Neural cell (in vitro differentiated cells): ENCODE measurements at regions not wholly inside any gene's neighbourhood (a gene's known extent, or its start where the extent isn't known, plus 50 kb on each side); places are given as distances from the start of the nearest gene placed in this dataset.

Experiments
- H2AFZ ChIP-seq: fragments of 200-600, 300-800 bp; sonication (generic), shearing (Covaris generic); 2 replicates; pipeline ENCODE4 v1.6.0; 2014; ENCODE audit warnings: low read depth, mild to moderate bottlenecking, antibody characterized with exemption, low read length, moderate library complexity
- H3F3A ChIP-seq: fragments of 200-600 bp; shearing (Covaris generic); 2 replicates; pipeline ENCODE4 v1.6.1; 2016; ENCODE audit warnings: mild to moderate bottlenecking, moderate library complexity, mixed read lengths, antibody characterized with exemption, low read length; ENCODE audit not compliant: insufficient read depth, poor library complexity, severe bottlenecking
- H3K27ac ChIP-seq: fragments of 200-600, 300-800 bp; sonication (generic), shearing (Covaris generic); 2 replicates; pipeline ENCODE4 v1.5.1; 2014; ENCODE audit warnings: mild to moderate bottlenecking, low read length, moderate library complexity
- H3K27me3 ChIP-seq: fragments of 300-800, 200-600 bp; sonication (generic), shearing (Covaris generic); 2 replicates; pipeline ENCODE4 v1.6.0; 2014; ENCODE audit warnings: mild to moderate bottlenecking, low read depth, low read length, moderate library complexity; ENCODE audit not compliant: insufficient read depth
- H3K36me3 ChIP-seq: fragments of 300-800, 200-600 bp; sonication (generic), shearing (Covaris generic); 2 replicates; pipeline ENCODE4 v1.5.1; 2014; ENCODE audit warnings: mild to moderate bottlenecking, antibody characterized with exemption, low read length, moderate library complexity; ENCODE audit not compliant: insufficient read depth
- H3K4me2 ChIP-seq: fragments of 300-800, 200-600 bp; sonication (generic), shearing (Covaris generic); 2 replicates; pipeline ENCODE4 v1.6.0; 2014; ENCODE audit warnings: mild to moderate bottlenecking, low read length
- H3K4me3 ChIP-seq: fragments of 300-800, 200-600 bp; sonication (generic), shearing (Covaris generic); 2 replicates; pipeline ENCODE4 v1.5.1; 2014; ENCODE audit warnings: mild to moderate bottlenecking, low read length, moderate library complexity
- H3K79me2 ChIP-seq: fragments of 200-600 bp; shearing (Covaris generic); replicated peaks from 2 replicates; pipeline ENCODE4 v1.6.0; 2014; ENCODE audit warnings: mild to moderate bottlenecking, low read length, moderate library complexity; ENCODE audit not compliant: insufficient read depth
- H3K9ac ChIP-seq: fragments of 300-800, 200-600 bp; sonication (generic), shearing (Covaris generic); 2 replicates; pipeline ENCODE4 v1.6.1; 2016; ENCODE audit warnings: mild to moderate bottlenecking, low read length, mixed read lengths
- H3K9me2 ChIP-seq: fragments of 200-600 bp; shearing (Covaris generic); 2 replicates; pipeline ENCODE4 v1.6.1; 2016; ENCODE audit warnings: mild to moderate bottlenecking, low read length, mixed read lengths; ENCODE audit not compliant: insufficient read depth
- H3K9me3 ChIP-seq: fragments of 200-600, 300-800 bp; sonication (generic), shearing (Covaris generic); 2 replicates; pipeline ENCODE4 v1.6.1; 2016; ENCODE audit warnings: mild to moderate bottlenecking, mixed run types, low read length, moderate library complexity, mixed read lengths
- H4K20me1 ChIP-seq: fragments of 200-600 bp; shearing (Covaris generic); 2 replicates; pipeline ENCODE4 v1.6.1; 2016; ENCODE audit warnings: mild to moderate bottlenecking, mixed run types; ENCODE audit not compliant: insufficient read depth
- EP300 ChIP-seq: fragments of 450-650 bp; conservative IDR thresholded peaks from 2 replicates; pipeline ENCODE4 v1.6.1; 2014; ENCODE audit warnings: antibody characterized with exemption, mild to moderate bottlenecking, moderate library complexity; ENCODE audit not compliant: poor library complexity, severe bottlenecking
- EZH2 ChIP-seq: fragments of 200-600, 300-800 bp; shearing (Covaris generic), sonication (generic); IDR thresholded peaks from 2 replicates; pipeline ENCODE4 v1.6.1; 2014; ENCODE audit warnings: antibody characterized with exemption, low read length, borderline replicate concordance, mild to moderate bottlenecking; ENCODE audit not compliant: insufficient read depth, poor library complexity, severe bottlenecking
- POLR2AphosphoS5 ChIP-seq: IDR thresholded peaks from 2 replicates; pipeline ENCODE4 v1.6.1; 2012
- RAD21 ChIP-seq: fragments of 450-650 bp; conservative IDR thresholded peaks from 2 replicates; pipeline ENCODE4 v1.6.1; 2014; ENCODE audit warnings: antibody characterized with exemption, mild to moderate bottlenecking, moderate library complexity
- REST ChIP-seq: IDR thresholded peaks from 2 replicates; pipeline ENCODE4 v1.6.1; 2012; ENCODE audit warnings: borderline replicate concordance
- SMC3 ChIP-seq: fragments of 450-650 bp; conservative IDR thresholded peaks from 2 replicates; pipeline ENCODE4 v1.6.1; 2014; ENCODE audit warnings: antibody characterized with exemption, mild to moderate bottlenecking, moderate library complexity; ENCODE audit not compliant: poor library complexity
- TAF1 ChIP-seq: IDR thresholded peaks from 2 replicates; pipeline ENCODE4 v1.6.1; 2012; ENCODE audit warnings: low read depth
- TF ChIP-seq, protein P1 (sequence below): fragments of 450-650 bp; IDR thresholded peaks from 2 replicates; pipeline ENCODE4 v1.5.1; 2014; ENCODE audit warnings: antibody characterized with exemption, mild to moderate bottlenecking, moderate library complexity; ENCODE audit not compliant: poor library complexity, severe bottlenecking

GRCh38 chr6:90393232-90393884 lies 96.7 kb upstream of the BACH2 start:
- no peaks in the 10 kb centered on the region for H3K9me2 ChIP-seq
- H4K20me1 ChIP-seq, result no peaks in the 10 kb centered on the region
- TF ChIP-seq POLR2AphosphoS5 (no peak), RAD21 (peak; percentile 82), SMC3 (peak; percentile 85)
- TF ChIP-seq, protein P1, sequence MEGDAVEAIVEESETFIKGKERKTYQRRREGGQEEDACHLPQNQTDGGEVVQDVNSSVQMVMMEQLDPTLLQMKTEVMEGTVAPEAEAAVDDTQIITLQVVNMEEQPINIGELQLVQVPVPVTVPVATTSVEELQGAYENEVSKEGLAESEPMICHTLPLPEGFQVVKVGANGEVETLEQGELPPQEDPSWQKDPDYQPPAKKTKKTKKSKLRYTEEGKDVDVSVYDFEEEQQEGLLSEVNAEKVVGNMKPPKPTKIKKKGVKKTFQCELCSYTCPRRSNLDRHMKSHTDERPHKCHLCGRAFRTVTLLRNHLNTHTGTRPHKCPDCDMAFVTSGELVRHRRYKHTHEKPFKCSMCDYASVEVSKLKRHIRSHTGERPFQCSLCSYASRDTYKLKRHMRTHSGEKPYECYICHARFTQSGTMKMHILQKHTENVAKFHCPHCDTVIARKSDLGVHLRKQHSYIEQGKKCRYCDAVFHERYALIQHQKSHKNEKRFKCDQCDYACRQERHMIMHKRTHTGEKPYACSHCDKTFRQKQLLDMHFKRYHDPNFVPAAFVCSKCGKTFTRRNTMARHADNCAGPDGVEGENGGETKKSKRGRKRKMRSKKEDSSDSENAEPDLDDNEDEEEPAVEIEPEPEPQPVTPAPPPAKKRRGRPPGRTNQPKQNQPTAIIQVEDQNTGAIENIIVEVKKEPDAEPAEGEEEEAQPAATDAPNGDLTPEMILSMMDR, result peak; percentile 83
- H3K79me2 ChIP-seq, result no peaks in the 10 kb centered on the region
- H3K9me3 ChIP-seq, result no peaks in the 10 kb centered on the region
- no peaks in the 10 kb centered on the region for H3K36me3 ChIP-seq
- peak overlapping the region; percentile 23 for H3K9ac ChIP-seq
- H3K27ac ChIP-seq, result peak overlapping the region; percentile 9
- H3K27me3 ChIP-seq, result no peaks in the 10 kb centered on the region
- no peak overlapping the region for H3K4me2 ChIP-seq
- H3F3A ChIP-seq, result no peaks in the 10 kb centered on the region
- H2AFZ ChIP-seq, result no peak overlapping the region
- no peak overlapping the region for H3K4me3 ChIP-seq

DNA sequence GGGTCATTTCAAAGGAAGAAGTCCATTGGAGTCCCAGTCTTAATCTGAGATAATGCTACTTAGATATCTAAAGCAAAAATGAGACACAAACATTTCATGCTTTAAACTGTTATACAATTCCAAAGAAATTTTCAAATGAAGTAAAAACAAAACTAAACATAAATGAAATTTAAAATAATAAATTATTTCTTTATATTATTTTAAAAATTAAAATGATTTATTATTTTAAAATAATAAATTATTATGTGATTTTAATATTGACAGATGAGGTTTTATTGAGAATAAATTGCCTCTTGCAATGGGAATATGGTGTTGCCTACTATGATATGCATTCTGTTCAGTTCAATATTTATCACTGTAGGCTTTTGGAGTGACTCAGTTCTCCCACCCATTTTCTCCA lies 93.7 kb upstream of the BACH2 start:
- Histone ChIP-seq H3K36me3 (no peaks in the 10 kb centered on the region), H3K79me2 (no peaks in the 10 kb centered on the region), H3K9ac (no peak overlapping the region)

More for the DNA sequence above, 93.7 kb upstream of the BACH2 start:
- no peaks in the 10 kb centered on the region for H3K9me3 ChIP-seq
- H4K20me1 ChIP-seq, result no peaks in the 10 kb centered on the region
- H3F3A ChIP-seq, result no peaks in the 10 kb centered on the region
- H3K9me2 ChIP-seq, result no peaks in the 10 kb centered on the region
- H2AFZ ChIP-seq, result no peak overlapping the region
- no peak overlapping the region for H3K27ac ChIP-seq
- H3K4me2 ChIP-seq, result no peak overlapping the region
- no peaks in the 10 kb centered on the region for H3K27me3 ChIP-seq
- no peak overlapping the region for H3K4me3 ChIP-seq
- TF ChIP-seq RAD21 (no peak), EP300 (no peak), POLR2AphosphoS5 (no peak), REST (no peak), SMC3 (no peak), EZH2 (no peak), TAF1 (no peak)
- TF ChIP-seq, protein P1, result no peak
